GM18858 (cell line): ENCODE measurements at regions not wholly inside any gene's neighbourhood (a gene's known extent, or its start where the extent isn't known, plus 50 kb on each side); places are given as distances from the start of the nearest gene placed in this dataset.

Experiments used
- ATAC-seq: cut with Tn5 transposase; IDR thresholded peaks from one replicate; pipeline ENCODE4 v1.9.1; 2021; ENCODE audit not compliant: unreplicated experiment

DNA sequence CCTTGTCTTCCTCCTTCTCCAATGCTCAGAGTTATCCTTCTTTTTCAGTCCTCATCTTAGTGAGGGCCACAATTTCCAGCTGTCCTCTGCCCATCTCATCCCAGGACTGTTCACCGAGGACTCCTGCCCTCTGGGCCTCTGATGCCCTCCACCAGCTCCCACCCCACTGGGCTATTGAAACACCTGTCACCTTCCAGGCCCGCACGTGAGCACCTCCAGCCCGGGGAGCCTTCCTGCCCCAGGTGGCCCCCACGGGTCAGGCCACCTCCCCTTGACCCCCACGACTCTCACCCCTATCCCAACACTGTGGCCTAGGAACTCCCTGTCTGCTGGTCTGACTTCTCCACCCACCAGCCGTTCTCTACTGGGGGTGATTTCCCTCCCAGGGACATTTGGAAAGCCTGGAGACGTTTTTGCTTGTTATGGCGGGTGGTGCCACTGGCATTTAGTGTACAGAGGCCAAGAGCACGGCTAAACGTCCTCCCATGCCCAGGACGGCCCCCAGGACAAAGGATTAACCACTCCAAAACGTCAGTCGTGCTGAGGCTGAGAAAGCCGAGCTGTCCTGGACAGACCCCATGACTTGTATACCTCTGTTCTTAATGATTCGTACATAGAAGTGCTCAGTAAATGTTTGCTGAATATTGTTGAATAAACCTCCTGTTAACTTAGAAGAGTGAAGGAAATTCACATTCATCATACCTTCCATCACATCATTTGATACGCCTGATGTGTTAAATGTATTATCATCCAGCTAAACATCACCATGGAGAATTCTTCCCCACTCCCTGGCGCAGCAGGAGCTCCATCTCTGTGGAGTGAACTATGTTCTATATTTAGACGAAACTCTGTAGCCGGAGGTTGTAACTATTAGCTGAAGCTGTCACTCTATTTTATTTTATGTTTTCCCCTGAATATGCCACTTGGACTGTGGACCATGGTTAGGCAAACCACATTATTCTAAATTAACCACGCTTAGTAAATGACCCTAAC lies 270.1 kb upstream of the SHH start:
- ATAC-seq: no peak

- ATAC-seq: no peak
Observed at GRCh38 chr7:156080596-156080995, 268.3 kb upstream of the SHH start.

DNA sequence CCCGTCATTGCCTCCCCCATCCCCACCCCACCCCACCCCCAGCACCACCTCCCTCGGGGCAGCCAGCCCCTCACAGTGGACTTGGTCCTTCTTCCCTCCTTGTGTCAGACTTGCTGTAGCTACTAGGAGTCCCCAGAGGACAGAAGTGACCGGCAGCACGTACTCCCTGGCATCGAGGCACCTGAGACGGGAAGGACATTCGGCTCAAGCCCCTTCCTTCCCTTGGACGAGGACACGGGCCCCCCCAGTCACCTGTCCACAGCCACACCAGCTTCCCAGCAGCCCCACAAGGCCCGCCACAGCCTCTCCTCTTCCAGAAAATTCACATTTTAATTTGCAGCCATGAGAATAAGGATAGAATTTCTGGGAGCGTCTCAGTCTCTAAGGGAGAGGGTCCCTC lies 267.8 kb upstream of the SHH start:
- ATAC-seq: no peak

GRCh38 chr7:156079156-156079555 lies 266.9 kb upstream of the SHH start:
- no peak for ATAC-seq

GRCh38 chr7:156074982-156075615 lies 262.8 kb upstream of the SHH start:
- ATAC-seq: no peak

GRCh38 chr7:156074084-156074483 lies 261.8 kb upstream of the SHH start:
- ATAC-seq: no peak

DNA sequence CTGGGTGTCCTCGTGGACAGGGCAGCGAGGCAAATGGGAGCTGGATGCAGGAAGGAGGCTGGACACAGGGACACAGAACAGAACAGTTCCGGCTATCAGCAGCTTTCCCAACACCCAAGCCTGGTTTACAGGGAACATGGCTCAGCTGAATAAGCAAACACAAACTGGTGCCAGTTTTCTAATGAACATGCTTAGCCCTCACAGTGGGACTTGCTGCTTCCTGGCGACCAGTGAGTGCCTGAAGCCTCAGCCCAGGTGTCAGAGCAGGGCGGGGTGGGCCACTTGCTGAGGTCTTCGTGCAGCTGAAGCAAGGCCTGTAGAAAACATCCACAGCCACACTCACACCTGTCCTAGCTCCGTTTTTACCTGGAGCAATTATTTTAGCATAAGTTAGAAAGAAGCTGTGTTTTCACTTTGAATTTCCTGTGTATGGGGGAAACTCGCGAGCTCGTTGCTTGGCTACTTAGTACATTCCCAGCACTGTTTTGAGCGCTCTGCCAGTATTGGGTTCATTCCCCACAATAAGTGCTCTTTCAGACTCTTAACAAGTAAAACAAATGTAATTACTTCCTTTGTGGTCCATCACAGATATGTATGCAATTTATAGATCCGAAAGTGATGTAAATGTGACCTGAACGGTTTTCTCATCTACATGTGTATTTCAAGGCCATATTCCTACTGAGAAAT lies 261.2 kb upstream of the SHH start:
- ATAC-seq: no peak

DNA sequence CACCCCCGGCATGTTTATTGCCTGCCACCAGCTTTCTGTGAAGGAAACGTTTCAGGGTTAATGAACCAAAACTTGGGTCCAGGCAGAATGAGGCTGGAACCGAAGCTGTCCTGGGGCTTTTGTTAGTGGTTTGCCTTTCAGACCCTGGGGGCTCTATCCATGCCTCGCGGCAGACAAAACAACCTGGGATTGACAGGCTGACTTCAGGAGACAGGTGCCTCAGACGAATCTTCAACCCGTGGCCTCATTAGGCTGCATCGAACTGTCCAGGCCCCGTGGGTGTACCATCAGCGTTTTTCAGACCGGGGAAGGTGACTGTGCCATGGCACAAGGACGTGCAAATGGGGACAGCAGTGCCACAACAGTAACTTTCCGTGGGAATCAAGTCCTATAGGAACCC lies 259.3 kb upstream of the SHH start:
- no peak for ATAC-seq

- ATAC-seq: no peak
Observed at GRCh38 chr7:156069891-156070290, 257.6 kb upstream of the SHH start.

- no peak for ATAC-seq
Observed at GRCh38 chr7:156067156-156067555, 254.9 kb upstream of the SHH start.

- no peak for ATAC-seq
Observed at GRCh38 chr7:156065400-156065799, 253.1 kb upstream of the SHH start.

- no peak for ATAC-seq
Observed at GRCh38 chr7:156064971-156065386, 252.7 kb upstream of the SHH start.

DNA sequence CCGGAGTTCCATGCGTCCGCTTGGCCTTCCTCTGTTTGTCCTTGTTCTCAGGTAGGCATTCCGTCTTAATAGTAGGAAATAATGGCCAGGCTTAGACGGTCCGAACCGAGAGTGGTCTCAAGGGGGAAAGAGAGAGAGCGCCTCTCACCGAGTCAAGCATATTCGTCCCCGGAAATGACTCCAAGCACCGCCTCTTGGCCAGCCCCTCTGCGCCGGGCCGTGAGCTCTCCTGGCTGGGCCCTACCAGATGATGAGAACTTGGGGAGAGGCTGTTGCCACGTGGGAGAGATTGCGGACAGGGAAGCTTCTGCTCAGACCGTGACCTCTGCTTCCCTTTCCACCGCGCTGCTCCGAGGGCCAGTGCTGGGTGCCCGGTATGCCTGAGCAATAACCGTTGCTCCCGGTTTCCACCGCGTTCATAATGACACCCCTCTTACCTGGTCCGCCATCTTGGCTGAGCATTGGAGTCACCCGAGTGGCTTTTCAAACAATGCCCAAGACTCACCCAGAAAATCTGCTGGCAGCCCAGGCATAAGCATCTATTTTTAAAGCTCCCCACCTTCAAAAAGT lies 251.1 kb upstream of the SHH start:
- ATAC-seq: no peak

DNA sequence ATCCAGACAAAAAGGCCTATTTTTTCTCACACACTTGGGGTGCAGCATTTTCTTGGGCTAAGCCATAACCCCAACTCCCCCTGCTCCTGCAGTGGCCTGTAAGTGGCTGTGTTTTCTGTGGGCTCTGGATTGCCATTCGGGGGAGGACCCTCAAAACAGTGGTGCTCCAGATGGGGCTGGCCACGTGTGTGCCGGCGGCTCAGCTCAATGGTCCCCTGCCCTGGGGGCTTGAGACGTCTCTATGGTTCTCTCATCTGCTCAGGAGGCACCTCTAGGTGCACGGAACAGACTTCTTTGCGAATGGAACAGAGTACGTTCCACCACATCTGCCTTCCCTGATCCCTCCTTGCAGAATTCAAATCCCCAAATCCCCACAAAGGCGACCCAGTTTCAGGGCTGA lies 250.0 kb upstream of the SHH start:
- no peak for ATAC-seq

DNA sequence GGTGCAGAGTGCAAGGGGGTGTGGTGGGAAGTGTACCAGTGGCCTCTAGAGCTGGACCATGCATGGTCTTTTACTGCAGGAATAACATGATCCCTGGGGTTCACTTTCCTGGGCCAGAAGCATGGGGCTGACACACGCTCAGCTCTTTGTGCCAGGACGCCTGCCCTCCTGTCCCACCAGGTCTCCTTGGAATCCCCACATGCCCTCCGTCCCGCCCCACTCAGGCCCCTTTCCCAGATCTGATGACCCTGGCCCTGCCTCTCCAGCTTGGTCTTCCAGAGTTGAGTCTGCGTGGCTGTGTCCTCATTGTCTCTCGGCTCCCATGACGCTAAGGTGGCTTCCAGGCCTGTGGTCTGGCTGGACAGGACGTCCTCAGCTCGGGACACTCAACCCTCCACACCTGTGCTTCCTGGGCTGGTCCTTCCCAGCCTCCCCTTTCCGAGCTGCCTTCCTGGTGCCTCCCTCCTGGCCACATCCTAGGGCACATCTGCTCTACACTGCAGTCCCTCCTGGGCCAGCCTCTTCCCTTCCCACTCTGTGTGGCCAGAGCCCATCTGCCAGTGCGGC lies 249.5 kb upstream of the SHH start:
- no peak for ATAC-seq

- ATAC-seq: no peak
Observed at GRCh38 chr7:156060925-156061324, 248.7 kb upstream of the SHH start.

DNA sequence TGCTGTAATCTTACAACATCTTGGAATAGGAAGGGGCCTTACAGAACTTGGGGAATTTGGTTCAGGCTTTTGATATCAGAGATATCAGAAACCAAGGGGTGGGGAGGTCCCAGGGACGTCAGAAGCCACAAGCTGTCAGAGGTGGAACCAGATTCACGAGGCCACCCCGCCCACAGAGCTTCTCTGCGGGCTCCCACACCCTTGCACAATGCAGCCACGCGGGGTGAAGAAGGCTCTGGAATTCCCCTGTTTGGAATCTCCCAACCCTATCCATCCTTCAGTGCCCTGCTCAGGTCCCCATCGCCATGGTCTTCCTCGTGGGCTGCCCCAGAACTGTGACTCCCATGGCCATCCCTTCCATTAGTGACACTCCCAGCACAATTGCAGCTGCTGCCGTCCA lies 247.1 kb upstream of the SHH start:
- ATAC-seq: no peak

- ATAC-seq: no peak
Observed at GRCh38 chr7:156058248-156058647, 246.0 kb upstream of the SHH start.

- ATAC-seq: no peak
Observed at GRCh38 chr7:156056534-156056933, 244.3 kb upstream of the SHH start.

DNA sequence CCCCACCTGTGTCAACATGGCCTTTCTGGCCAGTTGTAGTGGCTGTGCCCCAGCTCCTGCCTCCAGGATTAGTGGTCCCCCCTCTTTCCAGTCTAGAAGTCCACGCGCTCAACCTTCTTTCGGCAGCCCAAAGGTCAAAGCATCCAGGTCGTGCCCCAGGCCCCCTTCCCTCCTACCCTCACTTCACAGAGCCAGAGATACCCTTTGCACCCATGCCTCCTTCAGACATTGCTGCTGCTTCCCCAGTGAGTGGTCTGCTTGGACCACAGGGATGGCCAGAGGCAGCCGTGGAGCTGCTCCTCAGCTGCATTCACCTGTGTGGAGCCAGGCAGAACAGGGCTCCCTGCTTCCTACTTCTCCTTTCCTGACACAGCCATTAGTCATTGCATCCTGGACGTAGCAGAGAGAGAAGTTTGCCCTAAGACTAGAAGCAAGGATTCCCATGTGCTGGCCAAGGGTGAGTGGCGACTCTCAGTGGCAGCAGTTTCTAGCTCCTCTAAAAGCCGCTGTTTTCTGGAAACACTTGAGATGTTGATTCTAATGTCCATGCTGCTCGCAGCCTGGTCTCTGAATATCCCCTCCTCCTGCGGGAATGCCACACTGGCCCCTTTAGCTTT lies 243.1 kb upstream of the SHH start:
- ATAC-seq: no peak

- ATAC-seq: no peak
Observed at GRCh38 chr7:156051884-156052283, 239.6 kb upstream of the SHH start.
